NCI-H2107 (cell line): ENCODE measurements at regions not wholly inside any gene's neighbourhood (a gene's known extent, or its start where the extent isn't known, plus 50 kb on each side); places are given as distances from the start of the nearest gene placed in this dataset.
"Not testable (repeated sequence)": the region's sequence is repeated elsewhere in the genome, so short reads cannot be mapped to it uniquely, and the experiment has no call there.

Experiments used
- DNase-seq: peaks from one replicate; lab custom pipeline; 2025; lab: John Stamatoyannopoulos, UW

- DNase-seq: no peak
These were observed 73.6 kb downstream of the CYLC2 start for GRCh38 chr9:103068753-103069152.

- no peak for DNase-seq
These were observed 83.4 kb downstream of the CYLC2 start for GRCh38 chr9:103078581-103078980.

- DNase-seq: no peak
These were observed 87.4 kb downstream of the CYLC2 start for GRCh38 chr9:103082494-103082893.

- DNase-seq: no peak
These were observed 94.2 kb downstream of the CYLC2 start for GRCh38 chr9:103089357-103089756.

GRCh38 chr9:103104101-103104500, 109.0 kb downstream of the CYLC2 start:
- no peak for DNase-seq

- DNase-seq: no peak
These were observed 121.1 kb downstream of the CYLC2 start for GRCh38 chr9:103116246-103116645.

- DNase-seq: no peak
These were observed 131.4 kb downstream of the CYLC2 start for GRCh38 chr9:103126494-103126893.

- DNase-seq: no peak
These were observed 144.8 kb downstream of the CYLC2 start for GRCh38 chr9:103139891-103140290.

- DNase-seq: no peak
These were observed 157.3 kb downstream of the CYLC2 start for GRCh38 chr9:103152473-103152872.

GRCh38 chr9:103167530-103167929, 172.4 kb downstream of the CYLC2 start:
- DNase-seq: no peak

- DNase-seq: no peak
These were observed 173.1 kb downstream of the CYLC2 start for GRCh38 chr9:103168254-103168653.

GRCh38 chr9:103169798-103170197, 174.7 kb downstream of the CYLC2 start:
- DNase-seq: no peak

GRCh38 chr9:103183701-103184171, 188.6 kb downstream of the CYLC2 start:
- DNase-seq: no peak

GRCh38 chr9:103186959-103187358, 191.8 kb downstream of the CYLC2 start:
- no peak for DNase-seq

GRCh38 chr9:103188781-103189350, 193.7 kb downstream of the CYLC2 start:
- no peak for DNase-seq

GRCh38 chr9:103193992-103194391, 198.9 kb downstream of the CYLC2 start:
- no peak for DNase-seq

- no peak for DNase-seq
These were observed 208.0 kb downstream of the CYLC2 start for GRCh38 chr9:103203172-103203571.

GRCh38 chr9:103205881-103206585, 210.9 kb downstream of the CYLC2 start:
- DNase-seq: not testable (repeated sequence)

- DNase-seq: no peak
These were observed 215.5 kb downstream of the CYLC2 start for GRCh38 chr9:103210607-103211006.

- no peak for DNase-seq
These were observed 220.1 kb downstream of the CYLC2 start for GRCh38 chr9:103215197-103215596.

- no peak for DNase-seq
These were observed 230.8 kb downstream of the CYLC2 start for GRCh38 chr9:103225702-103226646.

GRCh38 chr9:103226647-103227013, 231.5 kb downstream of the CYLC2 start:
- DNase-seq: no peak
